SJCRH30 (cell line): ENCODE measurements at regions not wholly inside any gene's neighbourhood (a gene's known extent, or its start where the extent isn't known, plus 50 kb on each side); places are given as distances from the start of the nearest gene placed in this dataset.

Experiments used
- DNase-seq, 2 experiments: peaks; one replicate each; pipeline ENCODE4 v3.0.0-alpha.2; 2015 to 2020
- H3K27ac ChIP-seq: fragments of 250-450 bp; sonication (Bioruptor Pico); 2 replicates; pipeline ENCODE4 v1.5.1; 2020; ENCODE audit warnings: mild to moderate bottlenecking, moderate library complexity
- H3K27me3 ChIP-seq: fragments of 250-450 bp; sonication (Bioruptor Pico); 2 replicates; pipeline ENCODE4 v1.5.1; 2020; ENCODE audit warnings: mild to moderate bottlenecking, moderate library complexity
- H3K36me3 ChIP-seq: fragments of 250-450 bp; sonication (Bioruptor Pico); 2 replicates; pipeline ENCODE4 v1.5.1; 2020; ENCODE audit warnings: mild to moderate bottlenecking, moderate library complexity
- H3K4me1 ChIP-seq: fragments of 250-450 bp; sonication (Bioruptor Pico); 2 replicates; pipeline ENCODE4 v1.5.1; 2020; ENCODE audit warnings: mild to moderate bottlenecking, moderate library complexity
- H3K4me3 ChIP-seq: fragments of 250-450 bp; sonication (Bioruptor Pico); 2 replicates; pipeline ENCODE4 v1.5.1; 2020; ENCODE audit warnings: mild to moderate bottlenecking, moderate library complexity
- H3K9me3 ChIP-seq: fragments of 250-450 bp; sonication (Bioruptor Pico); replicated peaks from 2 replicates; pipeline ENCODE4 v1.5.1; 2020; ENCODE audit warnings: mild to moderate bottlenecking, moderate library complexity

- H3K9me3 ChIP-seq: no peaks in the 10 kb centered on the region
- no peak for DNase-seq
- H3K36me3 ChIP-seq: no peaks in the 10 kb centered on the region
- H3K4me1 ChIP-seq: no peaks in the 10 kb centered on the region
- no peaks in the 10 kb centered on the region for H3K27me3 ChIP-seq
- H3K27ac ChIP-seq: no peak overlapping the region
- no peak overlapping the region for H3K4me3 ChIP-seq
Observed at GRCh38 chr3:76078101-76078500, 292.8 kb upstream of the ZNF717 start.

- H3K27me3 ChIP-seq: no peaks in the 10 kb centered on the region
- no peaks in the 10 kb centered on the region for H3K4me1 ChIP-seq
- H3K9me3 ChIP-seq: no peaks in the 10 kb centered on the region
- DNase-seq: no peak
- no peaks in the 10 kb centered on the region for H3K36me3 ChIP-seq
- H3K27ac ChIP-seq: no peak overlapping the region
- no peak overlapping the region for H3K4me3 ChIP-seq
Observed at GRCh38 chr3:76083992-76084391, 298.6 kb upstream of the ZNF717 start.

GRCh38 chr3:76096036-76096435 is 310.7 kb upstream of the ZNF717 start:
- H3K27ac ChIP-seq: no peak overlapping the region
- H3K4me3 ChIP-seq: no peak overlapping the region
- no peaks in the 10 kb centered on the region for H3K4me1 ChIP-seq
- H3K36me3 ChIP-seq: no peaks in the 10 kb centered on the region
- no peak for DNase-seq
- H3K27me3 ChIP-seq: no peaks in the 10 kb centered on the region
- no peaks in the 10 kb centered on the region for H3K9me3 ChIP-seq

- DNase-seq: peak in 1 of 2 experiments; percentile 2
- H3K27ac ChIP-seq: no peak overlapping the region
Observed at GRCh38 chr3:76096836-76097588, 311.7 kb upstream of the ZNF717 start.

GRCh38 chr3:76097589-76097969 is 312.2 kb upstream of the ZNF717 start:
- Histone ChIP-seq H3K27ac (no peak overlapping the region), H3K27me3 (no peaks in the 10 kb centered on the region), H3K4me1 (no peaks in the 10 kb centered on the region), H3K4me3 (no peak overlapping the region), H3K36me3 (no peaks in the 10 kb centered on the region), H3K9me3 (no peaks in the 10 kb centered on the region)
- DNase-seq: no peak

More at GRCh38 chr3:76096836-76097588, 311.7 kb upstream of the ZNF717 start:
- Histone ChIP-seq H3K27me3 (no peaks in the 10 kb centered on the region), H3K9me3 (no peaks in the 10 kb centered on the region), H3K4me3 (no peak overlapping the region), H3K4me1 (no peaks in the 10 kb centered on the region), H3K36me3 (no peaks in the 10 kb centered on the region)

- H3K27ac ChIP-seq: no peak overlapping the region
- no peak for DNase-seq
- no peaks in the 10 kb centered on the region for H3K36me3 ChIP-seq
- no peaks in the 10 kb centered on the region for H3K9me3 ChIP-seq
- H3K27me3 ChIP-seq: no peaks in the 10 kb centered on the region
- no peak overlapping the region for H3K4me3 ChIP-seq
- no peaks in the 10 kb centered on the region for H3K4me1 ChIP-seq
Observed at GRCh38 chr3:76099956-76100355, 314.6 kb upstream of the ZNF717 start.

- no peaks in the 10 kb centered on the region for H3K9me3 ChIP-seq
- no peak overlapping the region for H3K27ac ChIP-seq
- H3K27me3 ChIP-seq: no peaks in the 10 kb centered on the region
- H3K4me1 ChIP-seq: no peaks in the 10 kb centered on the region
- H3K36me3 ChIP-seq: no peaks in the 10 kb centered on the region
- peak; percentile 11 to 48 for DNase-seq
- no peak overlapping the region for H3K4me3 ChIP-seq
Observed at GRCh38 chr3:76107935-76108570, 322.7 kb upstream of the ZNF717 start.

- Histone ChIP-seq H3K27me3 (no peaks in the 10 kb centered on the region), H3K4me1 (no peaks in the 10 kb centered on the region), H3K4me3 (no peak overlapping the region), H3K27ac (no peak overlapping the region), H3K9me3 (no peaks in the 10 kb centered on the region), H3K36me3 (no peaks in the 10 kb centered on the region)
- no peak for DNase-seq
Observed at GRCh38 chr3:76111808-76112207, 326.5 kb upstream of the ZNF717 start.

GRCh38 chr3:76122007-76122406 is 336.7 kb upstream of the ZNF717 start:
- Histone ChIP-seq H3K4me1 (no peaks in the 10 kb centered on the region), H3K27me3 (no peaks in the 10 kb centered on the region), H3K36me3 (no peaks in the 10 kb centered on the region), H3K27ac (no peak overlapping the region), H3K4me3 (no peak overlapping the region), H3K9me3 (no peaks in the 10 kb centered on the region)
- DNase-seq: no peak

- Histone ChIP-seq H3K4me3 (no peak overlapping the region), H3K4me1 (peaks cover 7% of the 10 kb centered on the region; the same call in 1 of the 2 replicates), H3K9me3 (no peaks in the 10 kb centered on the region), H3K36me3 (no peaks in the 10 kb centered on the region), H3K27ac (no peak overlapping the region), H3K27me3 (no peaks in the 10 kb centered on the region)
- DNase-seq: no peak
Observed at GRCh38 chr3:76129441-76129840, 344.1 kb upstream of the ZNF717 start.

- Histone ChIP-seq H3K27me3 (no peaks in the 10 kb centered on the region), H3K4me1 (peaks cover 7% of the 10 kb centered on the region; the same call in 1 of the 2 replicates), H3K4me3 (no peak overlapping the region), H3K27ac (peak overlapping the region; percentile 56), H3K36me3 (no peaks in the 10 kb centered on the region), H3K9me3 (no peaks in the 10 kb centered on the region)
- peak; percentile 11 to 22 for DNase-seq
Observed at GRCh38 chr3:76131396-76132153, 346.2 kb upstream of the ZNF717 start.

GRCh38 chr3:76132154-76132470 is 346.8 kb upstream of the ZNF717 start:
- H3K27me3 ChIP-seq: no peaks in the 10 kb centered on the region
- H3K9me3 ChIP-seq: no peaks in the 10 kb centered on the region
- no peaks in the 10 kb centered on the region for H3K36me3 ChIP-seq
- peak in 1 of 2 experiments; percentile 17 for DNase-seq
- peak overlapping the region; percentile 56 for H3K27ac ChIP-seq
- peaks cover 7% of the 10 kb centered on the region; the same call in 1 of the 2 replicates for H3K4me1 ChIP-seq
- no peak overlapping the region for H3K4me3 ChIP-seq

GRCh38 chr3:76134166-76134565 is 348.8 kb upstream of the ZNF717 start:
- H3K27me3 ChIP-seq: no peaks in the 10 kb centered on the region
- no peak overlapping the region for H3K4me3 ChIP-seq
- no peak overlapping the region for H3K27ac ChIP-seq
- no peak for DNase-seq
- H3K9me3 ChIP-seq: no peaks in the 10 kb centered on the region
- H3K4me1 ChIP-seq: peaks cover 7% of the 10 kb centered on the region; the same call in 1 of the 2 replicates
- no peaks in the 10 kb centered on the region for H3K36me3 ChIP-seq

- no peak for DNase-seq
- H3K27ac ChIP-seq: no peak overlapping the region
- no peak overlapping the region for H3K4me3 ChIP-seq
- no peaks in the 10 kb centered on the region for H3K9me3 ChIP-seq
- no peaks in the 10 kb centered on the region for H3K27me3 ChIP-seq
- no peaks in the 10 kb centered on the region for H3K4me1 ChIP-seq
- no peaks in the 10 kb centered on the region for H3K36me3 ChIP-seq
Observed at GRCh38 chr3:76138921-76139320, 353.6 kb upstream of the ZNF717 start.

GRCh38 chr3:76147846-76148245 is 362.5 kb upstream of the ZNF717 start:
- Histone ChIP-seq H3K4me1 (no peaks in the 10 kb centered on the region), H3K27ac (no peak overlapping the region), H3K27me3 (no peaks in the 10 kb centered on the region), H3K4me3 (no peak overlapping the region), H3K36me3 (no peaks in the 10 kb centered on the region), H3K9me3 (no peaks in the 10 kb centered on the region; the same call in 1 of the 2 replicates)
- no peak for DNase-seq
